AG09319 (cell line): ENCODE measurements at regions not wholly inside any gene's neighbourhood (a gene's known extent, or its start where the extent isn't known, plus 50 kb on each side); places are given as distances from the start of the nearest gene placed in this dataset.

Experiments used
- DNase-seq: peaks from one replicate; pipeline ENCODE4 v3.0.0-alpha.2; 2010; ENCODE audit warnings: low read depth; ENCODE audit errors: extremely low read depth
- TF ChIP-seq, protein P1 (sequence below): IDR thresholded peaks from 2 replicates; pipeline ENCODE4 v1.5.1; 2011; ENCODE audit warnings: low read depth, mild to moderate bottlenecking, inconsistent platforms, low read length, moderate library complexity

DNA sequence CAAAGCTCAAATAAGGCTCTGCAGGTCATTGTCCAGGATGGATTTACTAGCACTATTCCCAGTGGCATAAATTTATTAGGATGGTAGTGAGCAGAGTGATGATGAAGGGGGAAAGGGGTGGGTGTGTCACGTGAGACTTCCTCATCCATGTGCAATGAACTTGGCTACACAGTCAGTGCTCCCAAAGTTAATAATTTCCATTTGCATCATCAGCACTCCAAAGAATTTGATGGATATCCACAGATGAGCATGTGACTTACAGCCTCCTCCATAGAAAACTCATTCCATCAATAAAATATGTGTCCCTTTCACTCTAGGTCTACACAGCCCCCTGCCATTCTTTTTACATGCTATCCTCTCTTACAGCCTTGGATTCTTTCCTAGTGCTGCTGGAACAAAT is 142.6 kb upstream of the PLPP4 start:
- TF ChIP-seq, protein P1, sequence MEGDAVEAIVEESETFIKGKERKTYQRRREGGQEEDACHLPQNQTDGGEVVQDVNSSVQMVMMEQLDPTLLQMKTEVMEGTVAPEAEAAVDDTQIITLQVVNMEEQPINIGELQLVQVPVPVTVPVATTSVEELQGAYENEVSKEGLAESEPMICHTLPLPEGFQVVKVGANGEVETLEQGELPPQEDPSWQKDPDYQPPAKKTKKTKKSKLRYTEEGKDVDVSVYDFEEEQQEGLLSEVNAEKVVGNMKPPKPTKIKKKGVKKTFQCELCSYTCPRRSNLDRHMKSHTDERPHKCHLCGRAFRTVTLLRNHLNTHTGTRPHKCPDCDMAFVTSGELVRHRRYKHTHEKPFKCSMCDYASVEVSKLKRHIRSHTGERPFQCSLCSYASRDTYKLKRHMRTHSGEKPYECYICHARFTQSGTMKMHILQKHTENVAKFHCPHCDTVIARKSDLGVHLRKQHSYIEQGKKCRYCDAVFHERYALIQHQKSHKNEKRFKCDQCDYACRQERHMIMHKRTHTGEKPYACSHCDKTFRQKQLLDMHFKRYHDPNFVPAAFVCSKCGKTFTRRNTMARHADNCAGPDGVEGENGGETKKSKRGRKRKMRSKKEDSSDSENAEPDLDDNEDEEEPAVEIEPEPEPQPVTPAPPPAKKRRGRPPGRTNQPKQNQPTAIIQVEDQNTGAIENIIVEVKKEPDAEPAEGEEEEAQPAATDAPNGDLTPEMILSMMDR, result no peak
- no peak for DNase-seq

DNA sequence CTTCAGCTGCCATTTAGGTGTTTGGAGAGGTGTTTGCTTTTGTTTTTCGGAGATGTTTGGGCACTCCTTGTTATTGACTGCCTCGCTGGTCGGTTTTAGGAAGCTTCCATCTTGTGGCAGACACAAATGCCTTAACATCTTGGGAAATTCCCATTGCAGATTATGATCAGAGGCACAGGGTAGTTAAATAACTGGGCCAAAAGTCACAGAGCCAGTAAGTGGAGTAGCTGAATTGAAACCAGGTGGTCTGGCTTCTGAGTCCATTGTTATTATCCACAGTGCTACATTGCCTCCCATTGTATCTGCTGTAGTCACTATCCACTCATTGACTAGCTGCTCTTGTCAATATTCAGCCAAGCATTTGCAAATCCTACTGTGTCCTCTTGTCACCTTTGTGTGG is 138.2 kb upstream of the PLPP4 start:
- DNase-seq, result no peak
- TF ChIP-seq, protein P1, result no peak

- TF ChIP-seq, protein P1, result no peak
- DNase-seq, result no peak
Measured at GRCh38 chr10:120327675-120328074, 129.4 kb upstream of the PLPP4 start.

GRCh38 chr10:120328647-120329046 is 128.4 kb upstream of the PLPP4 start:
- TF ChIP-seq, protein P1, result no peak
- DNase-seq, result no peak

DNA sequence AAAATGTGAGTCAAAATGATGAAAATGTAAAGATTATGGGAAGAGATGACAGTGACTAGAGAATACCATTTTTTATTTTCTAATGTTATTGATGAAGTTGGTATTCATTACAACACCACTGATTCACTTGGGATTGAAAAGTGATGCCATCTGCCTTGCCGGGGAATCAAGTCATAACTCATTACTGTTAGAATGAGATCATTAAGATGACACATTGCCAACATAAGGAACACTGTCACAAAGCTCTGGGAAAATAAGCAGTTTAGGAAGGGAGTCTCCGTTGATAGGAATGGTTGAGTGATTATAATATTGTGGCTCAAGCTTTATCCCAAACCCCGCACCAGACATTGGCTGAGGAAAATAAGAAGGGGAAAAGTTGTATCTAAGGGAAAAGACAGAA is 121.5 kb upstream of the PLPP4 start:
- DNase-seq, result no peak
- TF ChIP-seq, protein P1, result no peak

DNA sequence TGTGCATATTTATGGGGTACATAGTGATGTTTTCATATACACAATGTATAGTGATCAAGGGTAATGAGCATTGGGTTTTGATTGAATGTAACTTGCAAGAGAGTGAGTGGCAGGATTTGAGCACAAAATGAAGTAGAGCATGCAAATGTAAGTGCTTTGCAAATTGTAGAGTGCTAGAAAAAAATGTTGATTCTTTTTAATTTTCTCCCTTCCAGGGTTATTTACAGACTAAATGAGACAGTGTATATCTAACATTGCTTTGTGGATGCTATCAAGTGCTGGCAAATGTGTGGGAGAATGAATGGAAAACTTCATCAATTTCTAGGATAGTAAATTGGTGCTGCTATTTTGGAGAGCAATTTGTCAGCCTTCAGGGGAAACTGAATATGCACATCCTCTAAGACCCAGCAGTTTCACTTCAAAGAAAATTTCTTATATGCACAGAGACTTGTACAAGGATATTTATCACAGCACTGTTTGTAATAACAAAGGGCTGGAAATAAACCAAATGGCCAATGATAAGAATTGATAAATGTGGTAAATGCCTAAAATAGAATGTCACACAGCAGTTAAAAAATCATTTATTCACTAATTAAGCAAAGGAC is 120.6 kb upstream of the PLPP4 start:
- DNase-seq, result no peak
- TF ChIP-seq, protein P1, result no peak

GRCh38 chr10:120336911-120337540 is 120.0 kb upstream of the PLPP4 start:
- no peak for DNase-seq
- TF ChIP-seq, protein P1, result peak; percentile 48
